NCI-H2029 treated with DMSO at 0.1 percent for 48 hours (cell line): ENCODE measurements at regions not wholly inside any gene's neighbourhood (a gene's known extent, or its start where the extent isn't known, plus 50 kb on each side); places are given as distances from the start of the nearest gene placed in this dataset.

ENCODE experiments used
- DNase-seq: peaks from one replicate; lab custom pipeline; 2025; lab: John Stamatoyannopoulos, UW

DNA sequence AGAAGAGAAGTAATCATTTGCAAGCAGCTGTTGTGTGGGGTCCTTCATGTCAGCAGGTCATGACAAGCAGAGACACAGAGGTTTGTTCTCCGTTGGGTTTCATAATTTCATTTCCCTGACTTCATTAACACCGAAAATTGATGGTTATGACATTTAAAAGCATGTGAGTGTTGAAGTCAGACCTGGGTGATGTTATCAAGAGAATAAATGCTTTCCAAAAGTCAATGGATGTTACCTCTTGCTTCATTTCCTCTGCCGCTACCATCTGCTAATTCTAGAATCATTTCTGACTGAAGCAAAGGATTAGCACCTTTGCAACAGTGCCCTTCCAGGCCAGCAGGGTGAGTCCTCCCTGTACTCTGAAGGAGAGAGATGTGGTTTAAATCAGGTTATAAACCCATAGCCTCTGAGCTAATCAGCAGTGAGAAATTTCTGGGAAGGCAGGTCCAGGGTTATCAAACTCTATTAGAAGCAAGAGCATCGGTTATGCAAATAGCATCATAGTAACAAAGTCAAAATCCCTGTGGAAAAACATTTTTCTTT lies 446.2 kb downstream of the PIK3C3 start:
- DNase-seq: no peak

DNA sequence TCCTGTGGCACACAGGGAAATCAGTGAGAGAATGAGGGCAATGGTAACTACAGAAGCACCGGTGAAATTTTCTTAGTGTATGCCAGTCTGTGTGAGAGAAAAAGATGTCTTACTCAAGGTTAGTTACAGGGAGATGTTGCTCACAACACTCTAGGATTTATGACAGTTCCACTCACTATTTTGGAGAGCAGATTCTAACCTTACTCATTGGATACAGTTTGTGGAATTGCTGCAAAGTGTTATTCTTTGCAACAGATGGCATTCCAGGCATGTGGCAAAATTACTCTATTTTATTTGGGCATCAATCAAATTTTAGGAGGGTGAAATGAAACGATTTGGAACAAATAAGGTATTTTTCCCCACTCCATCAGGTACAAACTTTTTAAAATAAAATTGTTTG lies 449.1 kb downstream of the PIK3C3 start:
- DNase-seq: no peak

DNA sequence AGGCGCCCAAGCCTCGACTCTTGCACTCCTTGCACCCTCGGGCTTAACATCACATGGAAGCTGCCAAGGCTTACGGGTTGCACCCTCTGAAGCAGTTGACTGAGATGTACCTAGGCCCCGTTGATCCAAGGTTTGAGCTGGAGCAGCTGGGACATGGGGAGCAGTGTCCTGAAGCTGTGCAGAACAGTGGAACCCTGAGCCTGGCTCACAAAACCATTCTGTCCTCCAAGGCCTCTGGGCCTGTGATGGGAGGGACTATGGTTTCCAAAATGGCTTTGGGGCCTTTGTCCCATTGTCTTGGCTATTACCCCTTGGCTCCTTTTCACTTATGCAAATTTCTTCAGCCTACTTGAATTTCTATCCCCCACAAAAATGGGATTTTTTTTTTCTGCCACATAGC lies 454.0 kb downstream of the PIK3C3 start:
- DNase-seq: no peak

DNA sequence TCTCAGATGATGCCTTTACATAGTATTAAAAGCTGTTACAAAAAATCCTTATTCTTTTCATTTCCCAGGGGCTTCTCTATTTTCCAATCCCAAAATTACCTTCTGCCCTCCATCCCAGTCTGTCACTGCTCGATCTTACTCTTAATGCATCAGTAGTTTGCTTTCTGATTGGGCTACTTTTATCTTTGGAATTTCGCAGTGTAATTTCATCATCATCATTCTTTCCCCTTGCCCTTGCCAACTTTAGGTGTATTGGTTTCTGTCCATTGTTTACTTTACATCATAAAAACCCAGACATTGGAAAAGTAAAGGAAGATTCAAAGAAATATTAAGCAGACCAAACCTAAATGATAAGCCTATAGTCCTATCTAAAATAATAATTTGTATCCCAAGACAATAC lies 457.2 kb downstream of the PIK3C3 start:
- no peak for DNase-seq

DNA sequence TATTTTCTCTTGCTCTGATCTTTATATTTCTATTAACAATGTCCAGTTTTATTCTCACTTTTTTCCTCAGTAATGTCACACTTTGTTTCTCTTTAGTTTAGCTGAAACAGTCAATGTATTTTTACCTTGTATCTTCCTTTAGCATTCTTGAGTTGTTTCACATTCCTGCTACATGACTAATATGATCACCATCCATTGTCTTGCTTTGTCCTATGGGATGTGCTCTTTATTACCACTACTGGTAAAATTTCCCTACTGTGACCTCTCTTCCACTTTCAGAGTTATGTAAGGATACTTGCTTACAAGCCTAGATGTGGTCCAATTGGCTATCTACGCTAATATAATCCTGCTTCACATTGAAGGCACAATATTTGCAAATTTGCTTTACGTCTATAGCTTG lies 457.9 kb downstream of the PIK3C3 start:
- DNase-seq: no peak

DNA sequence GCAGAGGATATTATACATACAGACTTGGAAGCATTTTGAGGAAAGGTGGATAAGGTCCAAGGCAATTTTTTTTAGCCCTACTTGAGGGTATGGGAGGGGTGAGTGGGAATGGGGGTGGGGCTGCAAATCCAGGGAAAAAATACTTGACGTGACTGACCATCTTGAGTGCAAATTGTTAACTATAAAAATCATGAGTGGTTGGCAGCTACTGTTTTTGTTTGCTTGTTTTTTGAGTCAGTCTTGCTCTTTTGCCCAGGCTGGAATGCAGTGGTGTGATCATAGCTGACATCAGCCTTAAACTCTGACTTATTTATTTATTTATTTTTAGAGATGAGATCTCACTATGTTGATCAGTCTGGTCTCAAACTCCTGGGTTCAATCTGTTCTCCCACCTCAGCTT lies 458.8 kb downstream of the PIK3C3 start:
- no peak for DNase-seq

DNA sequence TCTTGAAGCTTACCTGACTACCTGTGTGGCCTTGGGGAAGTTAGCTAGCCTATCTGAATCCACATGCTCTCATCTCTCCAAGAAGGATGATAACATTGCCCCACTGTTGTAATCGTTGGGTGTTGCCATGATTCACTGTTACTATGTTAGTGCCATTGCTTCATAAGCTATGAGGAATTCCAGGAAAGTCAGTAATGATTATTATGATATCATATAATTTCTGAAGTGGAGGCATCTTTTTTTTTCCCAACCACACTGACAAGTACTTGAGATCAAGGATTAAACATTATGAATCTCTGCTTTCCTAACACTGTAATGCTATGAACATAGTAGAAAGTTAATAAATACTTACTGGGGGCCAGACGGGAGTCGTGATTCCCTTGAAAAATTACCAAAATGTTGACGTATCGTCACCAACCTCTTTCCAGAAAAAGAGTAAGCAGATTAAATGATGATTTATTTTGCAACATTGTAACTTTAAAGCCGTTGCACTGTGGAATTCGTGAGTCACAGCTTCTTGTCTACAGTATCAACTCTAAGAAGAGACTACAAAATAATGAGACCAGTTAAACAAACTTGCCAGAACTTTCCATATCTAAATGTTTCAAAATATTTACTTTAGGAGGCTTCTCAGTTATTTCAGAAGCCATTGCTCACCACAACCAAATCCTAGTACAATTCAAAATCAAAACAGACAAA lies 459.9 kb downstream of the PIK3C3 start:
- no peak for DNase-seq

DNA sequence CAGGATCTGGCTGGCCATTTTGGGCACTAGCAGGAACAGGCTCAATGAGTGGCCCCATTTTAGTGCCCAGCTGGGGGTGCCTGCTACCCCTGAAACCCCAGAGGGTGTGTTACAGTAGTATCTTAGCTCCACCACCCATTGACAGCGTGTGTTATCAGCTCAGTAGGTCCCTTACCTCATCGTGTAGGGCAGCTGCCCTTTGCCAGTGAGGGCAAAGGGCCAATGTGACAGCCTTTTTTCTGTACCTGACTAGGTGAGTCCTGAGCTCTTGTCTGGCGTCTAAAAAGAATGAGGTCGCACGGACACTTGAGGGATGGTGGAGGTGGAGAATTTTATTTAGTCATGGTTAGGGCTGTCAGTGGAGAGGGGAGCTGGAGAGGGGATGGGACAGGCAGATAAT lies 462.2 kb downstream of the PIK3C3 start:
- no peak for DNase-seq

DNA sequence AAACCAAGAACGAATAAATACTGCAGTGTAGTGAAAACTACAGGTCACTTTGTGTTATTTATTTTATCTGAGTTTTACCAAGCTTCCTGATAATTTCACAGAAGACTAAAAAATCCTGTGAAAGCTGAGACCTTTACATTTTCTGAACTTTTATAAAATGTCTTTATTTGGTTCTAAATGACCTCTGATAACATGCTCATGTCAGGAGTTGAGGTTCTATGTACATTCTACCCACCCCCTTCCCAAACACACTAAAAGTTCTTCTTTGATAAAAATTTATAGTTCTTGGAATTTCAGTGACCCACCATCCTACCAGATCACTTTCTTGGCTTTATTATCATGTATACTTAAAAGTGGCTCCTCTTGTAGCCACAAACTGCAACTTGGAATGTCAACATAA lies 463.1 kb downstream of the PIK3C3 start:
- no peak for DNase-seq

DNA sequence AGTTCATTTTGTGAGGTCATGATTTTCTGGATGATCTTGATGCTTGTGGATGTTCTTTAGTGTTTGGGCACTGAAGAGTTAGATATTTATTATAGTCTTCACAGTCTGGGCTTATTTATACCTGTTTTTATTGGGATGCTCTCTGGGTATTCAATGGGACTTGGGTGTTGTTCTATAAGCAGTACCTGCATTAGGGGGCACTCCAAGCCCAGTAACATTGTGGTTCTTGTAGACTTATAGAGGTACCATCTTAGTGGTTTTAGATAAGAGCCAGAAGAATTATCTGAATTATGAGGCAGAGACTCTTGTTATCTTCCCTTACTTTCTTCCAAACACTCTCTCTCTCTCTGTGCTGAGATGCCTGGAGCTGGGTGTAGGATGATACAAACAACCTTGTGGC lies 470.0 kb downstream of the PIK3C3 start:
- no peak for DNase-seq

DNA sequence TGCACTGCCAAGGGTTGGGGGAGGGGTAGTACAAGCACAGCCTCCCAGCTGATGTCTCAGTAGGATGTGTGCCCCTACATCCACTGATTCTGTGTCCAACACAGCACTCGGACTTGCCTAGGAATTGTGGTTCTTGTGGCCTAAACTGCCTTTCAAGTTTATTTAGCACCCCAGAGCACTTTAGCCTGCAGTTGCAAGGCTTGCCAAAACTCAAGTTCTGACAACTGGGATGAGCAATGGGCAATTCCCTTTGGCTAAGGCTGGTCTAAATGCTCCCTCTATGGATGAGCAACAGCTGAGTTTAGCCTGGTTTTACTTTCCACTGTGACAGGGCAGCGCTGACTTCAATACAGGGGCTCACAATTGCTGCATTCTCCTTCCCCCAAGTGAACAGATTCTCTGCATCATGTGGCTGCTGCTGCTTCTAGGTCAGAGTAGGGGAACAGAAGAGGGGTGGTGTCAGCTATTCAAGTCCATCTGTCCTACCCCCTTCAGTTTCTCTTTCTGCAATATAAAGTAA lies 471.5 kb downstream of the PIK3C3 start:
- DNase-seq: no peak

DNA sequence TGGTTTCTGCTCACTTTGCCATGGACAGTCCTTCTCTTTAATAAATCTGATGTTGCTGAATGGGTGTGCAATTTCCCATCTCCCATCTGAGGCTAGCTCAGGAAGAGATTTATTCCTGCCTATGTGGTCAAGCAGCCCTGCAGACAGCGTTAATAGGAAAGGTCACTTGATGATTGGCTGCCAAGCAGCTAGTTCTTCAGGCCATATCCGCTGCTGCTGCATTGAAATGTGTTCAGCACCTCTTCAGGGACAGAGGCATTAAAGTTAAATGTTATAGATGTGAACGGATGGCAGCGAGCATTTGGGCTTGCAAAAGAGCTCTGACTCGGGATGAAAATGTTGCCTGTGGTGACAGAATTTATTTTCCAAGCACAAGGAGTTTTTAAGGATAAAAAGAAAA lies 474.2 kb downstream of the PIK3C3 start:
- no peak for DNase-seq

DNA sequence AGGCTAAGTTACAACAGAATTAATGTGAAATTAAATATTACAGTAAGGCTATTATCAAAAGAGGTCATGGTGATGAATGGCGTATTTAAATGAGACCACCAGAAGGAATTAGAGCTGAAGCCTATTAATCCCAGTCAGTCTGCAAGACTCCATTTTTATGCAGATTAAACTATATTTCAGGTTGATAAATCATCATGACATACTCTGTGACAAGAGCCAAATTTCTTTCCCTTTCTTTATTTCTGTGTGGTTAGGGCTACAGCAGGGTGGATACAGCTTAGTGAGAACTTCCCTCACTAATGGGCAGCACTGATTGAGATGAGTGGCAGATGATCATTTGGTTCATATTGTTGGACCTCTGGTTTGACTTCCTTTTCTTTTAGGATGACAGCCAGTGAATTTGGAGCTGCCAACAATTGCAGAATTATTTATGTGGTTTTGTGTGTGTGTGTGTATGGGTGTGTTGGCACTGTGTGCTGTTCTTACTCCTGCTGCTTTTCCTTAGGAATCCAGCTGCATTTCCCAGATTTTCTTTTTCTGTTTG lies 481.3 kb downstream of the PIK3C3 start:
- DNase-seq: no peak

DNA sequence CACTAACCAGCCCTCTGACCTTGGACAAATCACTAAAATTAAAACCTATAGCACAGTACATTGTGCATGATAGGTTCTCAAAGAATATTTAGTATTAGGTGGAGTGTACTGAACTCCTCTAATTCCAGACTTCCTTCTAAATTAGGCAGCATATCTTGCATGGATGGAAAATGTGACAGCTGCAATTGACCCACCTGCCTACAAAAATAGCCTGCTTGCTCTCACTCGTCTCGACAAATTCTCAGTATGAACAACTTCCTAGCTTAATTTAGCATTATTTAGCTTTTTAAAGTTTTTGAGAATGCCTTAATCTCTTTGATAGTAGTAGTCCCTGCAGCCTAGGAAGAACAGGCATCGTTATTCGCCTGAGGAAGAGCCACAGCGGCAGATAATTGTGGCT lies 482.0 kb downstream of the PIK3C3 start:
- DNase-seq: no peak

DNA sequence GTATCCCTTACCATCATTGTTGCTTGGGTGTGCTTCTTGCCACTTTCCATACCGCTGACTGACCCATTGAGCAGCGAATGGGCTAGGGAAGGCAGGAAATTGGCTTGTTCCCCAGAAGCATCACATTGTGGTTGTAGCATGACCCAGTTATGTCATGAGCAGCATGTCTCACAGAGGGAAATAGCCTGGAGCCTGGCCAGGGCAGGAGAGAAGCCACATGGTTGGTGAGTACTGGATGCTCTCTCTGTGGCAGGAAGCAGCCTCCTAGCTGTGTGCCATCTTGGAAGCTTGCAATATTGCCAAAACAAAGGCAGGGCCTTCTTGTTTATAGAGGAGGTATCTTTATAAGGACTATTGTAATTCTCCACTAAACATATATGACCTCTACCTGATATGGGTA lies 482.6 kb downstream of the PIK3C3 start:
- DNase-seq: no peak

DNA sequence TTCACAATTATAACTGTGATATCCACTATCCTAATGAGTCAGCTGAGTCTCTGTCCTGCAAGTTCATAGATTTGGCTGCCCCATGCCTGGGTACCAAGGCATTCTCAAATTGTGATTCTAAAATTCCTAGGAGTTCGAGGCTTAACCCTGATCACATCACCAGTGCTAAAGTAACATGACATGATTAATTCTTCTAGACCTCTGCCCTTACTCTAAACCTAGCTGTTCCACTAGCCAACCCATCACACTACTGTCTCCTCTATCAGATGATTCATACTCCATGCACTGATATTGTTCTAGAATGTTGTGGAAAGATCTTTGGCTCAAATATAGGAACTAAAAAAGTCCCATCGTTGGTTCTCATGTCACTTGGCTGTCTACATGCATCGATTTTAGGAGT lies 487.6 kb downstream of the PIK3C3 start:
- no peak for DNase-seq

DNA sequence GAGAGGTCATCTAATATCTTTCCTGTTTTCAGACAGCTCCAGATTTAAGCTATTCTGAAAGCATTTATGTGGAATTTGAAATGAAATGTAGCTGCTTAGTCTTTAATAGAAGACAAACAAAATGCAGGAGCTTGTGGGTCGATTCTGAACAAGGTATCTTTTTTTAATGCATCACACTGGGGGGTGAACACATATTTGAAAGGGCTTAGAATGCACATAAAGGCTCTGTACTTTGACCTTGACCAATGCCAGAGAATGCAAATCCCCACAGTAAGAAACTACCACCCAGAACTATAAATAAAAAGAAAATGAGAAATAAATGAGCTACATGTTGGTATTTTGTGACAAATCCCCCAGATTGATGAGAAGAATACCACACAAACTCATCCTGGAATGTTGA lies 489.3 kb downstream of the PIK3C3 start:
- DNase-seq: no peak

DNA sequence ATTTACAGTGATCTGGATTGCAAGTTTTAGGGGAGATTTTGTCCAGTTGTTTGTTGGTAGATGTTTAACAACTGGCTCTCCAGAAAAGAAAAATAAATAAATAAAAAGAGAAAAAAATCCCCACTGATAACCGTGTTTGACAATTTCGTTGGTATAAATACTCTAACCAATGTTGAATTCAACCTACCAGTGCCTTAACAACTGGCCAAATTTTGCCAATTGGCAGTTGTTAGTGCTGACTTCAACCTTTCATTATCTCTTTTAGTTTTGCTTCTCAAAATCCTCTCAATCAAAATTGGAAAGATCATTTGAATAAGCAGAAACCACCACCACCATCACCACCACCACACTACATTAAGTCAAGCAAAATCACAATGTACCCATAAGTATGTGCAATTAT lies 490.3 kb downstream of the PIK3C3 start:
- DNase-seq: no peak

DNA sequence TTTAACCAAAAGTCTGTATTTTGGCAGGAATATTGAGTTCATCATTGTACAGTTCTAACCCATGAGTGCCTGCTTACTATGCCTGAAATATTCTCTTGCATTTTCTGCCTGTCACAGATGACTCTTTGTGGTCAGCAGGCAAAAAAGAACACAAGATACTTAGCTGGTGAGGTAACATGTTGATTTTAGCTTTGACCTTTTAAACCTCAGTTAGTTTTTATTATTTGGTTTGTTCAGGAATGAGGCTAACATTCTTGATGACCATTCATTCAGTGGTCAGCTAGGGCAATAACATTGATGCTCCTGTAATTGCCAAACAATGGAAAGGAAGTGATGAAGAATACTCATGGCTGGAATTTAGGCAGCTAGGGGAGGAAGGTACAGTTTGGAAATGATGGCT lies 491.2 kb downstream of the PIK3C3 start:
- no peak for DNase-seq

DNA sequence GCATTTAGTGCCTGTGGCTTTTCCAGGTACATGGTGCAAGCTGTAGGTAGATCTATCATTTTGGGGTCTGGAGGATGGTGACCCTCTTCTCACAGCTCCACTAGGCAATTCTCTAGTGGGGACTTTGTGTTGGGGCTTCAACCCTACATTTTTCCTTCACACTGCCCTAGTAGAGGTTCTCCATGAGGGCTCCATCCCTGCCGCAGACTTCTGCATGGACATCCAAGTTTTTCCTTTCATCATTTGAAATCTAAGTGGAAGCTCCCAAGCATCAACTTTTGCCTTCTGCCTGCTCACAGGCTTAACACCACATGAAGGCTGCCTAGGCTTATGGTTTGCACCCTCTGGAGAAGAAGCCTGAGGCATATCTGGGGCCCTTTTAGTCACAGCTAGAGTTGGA lies 492.7 kb downstream of the PIK3C3 start:
- DNase-seq: no peak

DNA sequence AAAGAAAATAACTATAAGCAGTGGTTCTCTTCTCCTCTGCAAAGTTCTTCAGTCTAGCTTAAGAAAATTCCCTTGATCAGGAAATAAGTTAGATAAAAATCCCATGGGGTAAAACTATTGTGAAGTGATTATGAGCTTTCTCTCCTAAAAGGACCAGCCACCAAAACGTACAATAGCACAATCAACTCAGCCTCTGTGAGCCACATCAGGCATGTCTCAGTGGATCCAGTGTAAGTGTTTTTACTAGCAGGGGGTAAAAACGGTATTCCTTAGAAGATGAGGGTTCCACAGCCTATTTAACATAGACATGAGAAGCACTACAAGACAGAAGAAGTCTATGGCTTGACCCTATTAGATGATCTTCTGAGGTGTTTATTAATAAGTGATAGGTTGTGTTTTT lies 503.2 kb downstream of the PIK3C3 start:
- no peak for DNase-seq

DNA sequence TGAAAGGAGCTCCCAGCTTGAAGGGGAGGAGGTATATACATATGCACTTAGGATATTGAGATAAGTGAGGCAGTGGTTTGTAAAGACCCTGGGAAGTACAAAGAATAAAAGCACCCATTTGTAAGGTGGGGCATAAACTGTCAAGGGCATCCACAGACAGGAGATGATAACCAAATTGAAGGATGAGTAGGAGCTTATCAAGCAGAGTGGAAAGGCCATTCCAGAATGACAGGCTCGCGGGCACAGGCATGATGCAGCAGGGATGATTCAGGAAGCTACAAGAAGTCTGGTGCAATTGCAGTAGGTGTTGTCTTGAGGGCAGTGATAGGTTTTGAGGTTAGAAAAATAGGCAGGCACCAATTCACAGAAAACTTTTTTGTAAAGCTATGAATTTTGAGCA lies 504.8 kb downstream of the PIK3C3 start:
- no peak for DNase-seq

DNA sequence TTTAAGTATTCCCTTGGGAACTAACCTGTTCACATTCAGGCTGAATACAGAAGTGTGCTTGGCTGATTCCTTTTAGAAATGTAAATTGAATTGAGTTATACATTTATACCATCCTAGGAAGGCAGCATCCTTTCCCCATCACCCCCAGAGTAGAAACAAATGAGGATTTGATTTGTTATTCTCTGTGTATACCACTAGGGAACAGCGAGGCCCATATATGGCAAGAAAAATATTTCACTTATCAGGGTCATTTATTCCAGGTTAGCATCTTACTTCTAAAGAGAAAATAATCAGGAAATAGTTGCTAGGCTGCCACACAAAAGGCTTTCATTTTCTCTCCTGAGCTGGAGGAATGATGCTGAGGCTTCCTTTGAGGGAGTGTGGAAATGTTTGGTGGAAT lies 516.9 kb downstream of the PIK3C3 start:
- no peak for DNase-seq

DNA sequence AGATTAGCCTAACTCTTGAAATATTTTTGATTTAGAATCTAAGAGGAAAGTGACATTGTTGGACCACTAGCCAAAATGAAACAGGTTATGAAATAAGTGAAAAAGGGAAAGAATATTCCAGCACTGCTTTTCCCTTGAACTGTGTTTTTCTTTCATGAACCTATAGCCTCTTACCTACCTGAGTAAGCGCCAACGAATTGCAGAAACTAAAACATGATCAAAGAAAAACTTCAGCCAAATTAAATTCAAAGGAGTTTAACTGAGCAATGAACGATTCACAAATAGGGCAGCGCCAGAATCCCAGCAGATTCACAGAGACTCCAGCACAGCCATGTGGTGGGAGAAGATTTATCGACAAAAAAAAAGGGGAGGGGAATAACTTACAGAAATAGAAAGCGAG lies 518.6 kb downstream of the PIK3C3 start:
- DNase-seq: no peak
